Panc1 (cell line): ENCODE measurements at regions not wholly inside any gene's neighbourhood (a gene's known extent, or its start where the extent isn't known, plus 50 kb on each side); places are given as distances from the start of the nearest gene placed in this dataset.

Experiments
- CTCF ChIP-seq: fragments of 450-650 bp; IDR thresholded peaks from 2 replicates; pipeline ENCODE4 v1.5.1; 2017; ENCODE audit warnings: mild to moderate bottlenecking
- POLR2AphosphoS5 ChIP-seq: IDR thresholded peaks from 2 replicates; pipeline ENCODE4 v1.6.1; 2012; ENCODE audit warnings: mild to moderate bottlenecking, low read depth, low read length, moderate library complexity
- REST ChIP-seq, 2 experiments: IDR thresholded peaks; 2 replicates each; pipeline ENCODE4 v1.6.1; 2011 to 2012; ENCODE audit warnings: low read depth in 2 of 2, control low read depth in 1 of 2, low read length in 1 of 2, mild to moderate bottlenecking in 1 of 2, moderate library complexity in 1 of 2; ENCODE audit not compliant: insufficient read depth in 1 of 2
- SIN3A ChIP-seq: IDR thresholded peaks from 2 replicates; pipeline ENCODE4 v1.6.1; 2012; ENCODE audit warnings: low read depth, mild to moderate bottlenecking, low read length, moderate library complexity, borderline replicate concordance; ENCODE audit not compliant: insufficient read depth

- TF ChIP-seq CTCF (no peak), SIN3A (no peak), POLR2AphosphoS5 (no peak), REST (IDR thresholded peaks at IDR 0.05; ENCODE audit: insufficient read depth in 1 of 2, low read depth in 2 of 2, low read length in 1 of 2) (no peak)
These were observed 91.1 kb upstream of the TNS3 start for GRCh38 chr7:47672977-47673381.
